ENCODE measurements at regions not wholly inside any gene's neighbourhood (a gene's known extent, or its start where the extent isn't known, plus 50 kb on each side); places are given as distances from the start of the nearest gene placed in this dataset.
A peak's percentile ranks its signal among the peaks of the same experiment; 100 is the strongest.

DNA sequence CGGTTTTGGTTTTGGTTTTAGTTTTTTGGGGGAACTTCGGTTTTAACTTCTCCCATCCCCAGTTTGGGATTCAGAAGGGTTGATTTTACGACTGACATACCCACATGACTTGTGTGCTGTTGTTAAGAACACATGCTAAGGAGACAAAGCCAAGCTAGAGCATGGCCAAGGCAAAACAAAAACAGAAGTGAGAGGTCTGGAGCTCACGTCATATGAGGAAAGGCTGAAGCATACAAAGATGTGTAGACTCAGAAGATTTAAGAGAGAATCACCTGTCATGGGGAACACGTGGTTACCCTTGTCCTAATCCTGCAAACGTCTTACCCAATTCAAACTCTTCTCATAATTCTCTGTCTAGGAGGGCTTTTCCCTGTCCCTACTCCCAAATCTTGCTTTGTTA lies 465.0 kb downstream of the FAM181B start:
- no peaks in the 10 kb centered on the region for H3K36me3 ChIP-seq (ENCODE audit: control insufficient read depth, insufficient read depth, low read length, severe bottlenecking)
- H3K27me3 ChIP-seq (replicated peaks; ENCODE audit: control insufficient read depth, insufficient read depth, low read length): no peaks in the 10 kb centered on the region
- H3K4me3 ChIP-seq (ENCODE audit: low read length): no peak overlapping the region
- peaks cover 4% of the 10 kb centered on the region for H3K9me3 ChIP-seq (ENCODE audit: control insufficient read depth, low read length)
- H3K4me1 ChIP-seq (ENCODE audit: control insufficient read depth, insufficient read depth, low read length): no peaks in the 10 kb centered on the region
- no peak for DNase-seq (ENCODE audit: low read depth)
- H3K9ac ChIP-seq (ENCODE audit: low read length): no peak overlapping the region

DNA sequence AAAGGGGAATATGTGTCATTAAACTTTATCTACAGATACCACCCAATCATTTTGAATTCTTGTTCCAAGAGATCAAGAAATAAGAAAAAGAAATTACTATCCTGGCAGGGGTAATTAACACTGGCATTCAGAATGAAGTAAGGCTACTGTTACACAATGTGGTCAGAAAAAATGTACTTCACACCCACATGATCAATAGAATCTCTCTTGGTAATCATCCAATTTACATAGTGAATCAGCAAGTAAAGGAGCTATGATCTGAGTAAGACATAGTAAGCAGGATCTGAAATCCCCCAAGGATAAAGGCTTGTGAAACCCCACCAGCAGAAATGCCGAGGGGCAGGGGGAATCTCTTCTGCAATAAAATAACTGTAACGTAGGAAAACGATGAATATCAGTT lies 466.5 kb downstream of the FAM181B start:
- H3K36me3 ChIP-seq (ENCODE audit: control insufficient read depth, insufficient read depth, low read length, severe bottlenecking): no peaks in the 10 kb centered on the region
- DNase-seq (ENCODE audit: low read depth): no peak
- H3K4me1 ChIP-seq (ENCODE audit: control insufficient read depth, insufficient read depth, low read length): no peaks in the 10 kb centered on the region
- H3K9me3 ChIP-seq (ENCODE audit: control insufficient read depth, low read length): peaks cover under 1% of the 10 kb centered on the region
- H3K27me3 ChIP-seq (replicated peaks; ENCODE audit: control insufficient read depth, insufficient read depth, low read length): no peaks in the 10 kb centered on the region
- H3K9ac ChIP-seq (ENCODE audit: low read length): no peak overlapping the region
- H3K4me3 ChIP-seq (ENCODE audit: low read length): no peak overlapping the region

DNA sequence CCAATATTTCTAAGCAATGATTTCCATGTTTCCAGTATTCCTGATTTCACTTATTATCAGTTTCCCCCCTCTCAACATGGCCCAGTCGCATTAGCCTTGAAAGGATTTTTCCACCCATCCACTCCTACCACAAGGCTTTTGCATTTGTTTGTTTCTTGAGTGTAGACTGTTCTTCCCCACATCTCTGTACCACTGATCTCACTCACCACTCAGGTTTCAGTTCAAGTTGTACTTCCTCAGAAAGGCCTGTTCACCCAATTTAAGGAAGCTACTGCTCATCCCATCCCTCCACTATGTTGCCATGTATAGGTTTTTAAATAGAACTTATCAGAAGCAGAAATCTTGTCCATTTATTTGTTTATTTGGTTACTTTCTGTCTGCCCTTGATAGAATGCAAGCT lies 472.3 kb downstream of the FAM181B start:
- Histone ChIP-seq H3K36me3 (ENCODE audit: control insufficient read depth, insufficient read depth, low read length, severe bottlenecking) (no peaks in the 10 kb centered on the region), H3K4me3 (ENCODE audit: low read length) (no peak overlapping the region), H3K4me1 (ENCODE audit: control insufficient read depth, insufficient read depth, low read length) (no peaks in the 10 kb centered on the region), H3K9ac (ENCODE audit: low read length) (no peak overlapping the region), H3K27me3 (replicated peaks; ENCODE audit: control insufficient read depth, insufficient read depth, low read length) (no peaks in the 10 kb centered on the region), H3K9me3 (ENCODE audit: control insufficient read depth, low read length) (no peaks in the 10 kb centered on the region)
- no peak for DNase-seq (ENCODE audit: low read depth)

DNA sequence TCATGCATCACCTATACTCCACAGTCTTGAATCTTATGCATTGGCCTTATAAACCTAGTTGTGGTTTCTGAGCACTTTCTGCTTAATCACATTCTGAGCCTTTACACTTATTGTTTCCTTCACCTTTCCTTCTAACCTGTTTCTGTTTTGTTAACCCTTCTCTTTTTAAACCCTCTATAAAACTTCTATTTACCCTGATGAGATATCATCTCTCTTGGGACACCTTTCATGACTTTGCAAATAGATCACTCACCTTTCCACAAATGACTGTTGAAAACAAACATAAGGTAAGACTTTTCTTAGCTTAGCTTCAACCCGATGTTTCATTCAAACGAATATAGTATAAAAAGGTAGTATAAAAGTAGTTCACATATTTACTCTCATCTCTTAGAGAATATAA lies 483.6 kb downstream of the FAM181B start:
- no peaks in the 10 kb centered on the region for H3K36me3 ChIP-seq (ENCODE audit: control insufficient read depth, insufficient read depth, low read length, severe bottlenecking)
- no peaks in the 10 kb centered on the region for H3K27me3 ChIP-seq (replicated peaks; ENCODE audit: control insufficient read depth, insufficient read depth, low read length)
- no peak overlapping the region for H3K9ac ChIP-seq (ENCODE audit: low read length)
- no peak overlapping the region for H3K4me3 ChIP-seq (ENCODE audit: low read length)
- peaks cover 2% of the 10 kb centered on the region for H3K9me3 ChIP-seq (ENCODE audit: control insufficient read depth, low read length)
- DNase-seq (ENCODE audit: low read depth): no peak
- no peaks in the 10 kb centered on the region for H3K4me1 ChIP-seq (ENCODE audit: control insufficient read depth, insufficient read depth, low read length)

DNA sequence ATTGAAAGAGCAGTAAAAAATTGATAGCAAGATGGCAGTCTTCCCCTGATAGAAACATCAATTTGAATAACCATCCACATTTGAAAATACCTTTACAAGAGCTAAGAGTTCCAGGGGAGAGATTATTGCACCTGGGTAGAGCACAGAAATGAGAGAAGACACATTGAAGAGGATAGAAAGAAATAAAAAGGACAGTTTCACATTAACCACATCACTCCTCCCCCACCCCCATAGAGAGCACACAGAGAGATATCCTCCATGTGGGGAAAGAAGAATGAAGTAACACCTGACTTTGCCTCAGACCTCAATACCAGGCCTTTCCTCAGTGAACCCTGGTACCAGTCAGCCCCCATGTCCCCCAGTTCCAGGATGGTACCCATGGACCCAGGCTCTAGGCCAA lies 486.7 kb downstream of the FAM181B start:
- Histone ChIP-seq H3K4me3 (ENCODE audit: low read length) (no peak overlapping the region), H3K9ac (ENCODE audit: low read length) (no peak overlapping the region), H3K27me3 (replicated peaks; ENCODE audit: control insufficient read depth, insufficient read depth, low read length) (no peaks in the 10 kb centered on the region), H3K9me3 (ENCODE audit: control insufficient read depth, low read length) (no peaks in the 10 kb centered on the region), H3K36me3 (ENCODE audit: control insufficient read depth, insufficient read depth, low read length, severe bottlenecking) (no peaks in the 10 kb centered on the region), H3K4me1 (ENCODE audit: control insufficient read depth, insufficient read depth, low read length) (no peaks in the 10 kb centered on the region)
- DNase-seq (ENCODE audit: low read depth): no peak

DNA sequence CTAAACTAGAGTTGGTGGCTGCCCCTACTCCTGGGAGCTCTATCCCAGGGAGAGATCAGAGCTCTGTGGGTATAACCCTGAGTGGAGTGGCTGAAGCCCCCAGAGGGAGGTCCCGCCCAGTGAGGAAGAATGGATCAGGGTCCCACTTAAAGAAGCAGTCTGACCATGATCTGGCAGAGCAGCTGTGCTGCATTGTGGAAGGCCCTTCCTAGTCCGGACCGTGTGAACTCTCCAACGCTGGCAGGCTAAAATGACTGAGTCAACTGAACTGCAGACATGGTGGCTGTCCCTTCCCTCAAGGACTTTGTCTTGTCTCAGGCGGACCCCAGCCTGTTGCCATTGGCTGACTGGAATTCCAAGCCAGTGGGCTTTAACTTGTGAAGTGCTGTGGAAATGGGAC lies 494.2 kb downstream of the FAM181B start:
- no peak overlapping the region for H3K9ac ChIP-seq (ENCODE audit: low read length)
- H3K4me1 ChIP-seq (ENCODE audit: control insufficient read depth, insufficient read depth, low read length): no peaks in the 10 kb centered on the region
- no peaks in the 10 kb centered on the region for H3K27me3 ChIP-seq (replicated peaks; ENCODE audit: control insufficient read depth, insufficient read depth, low read length)
- H3K9me3 ChIP-seq (ENCODE audit: control insufficient read depth, low read length): no peaks in the 10 kb centered on the region
- no peak overlapping the region for H3K4me3 ChIP-seq (ENCODE audit: low read length)
- DNase-seq (ENCODE audit: low read depth): no peak
- no peaks in the 10 kb centered on the region for H3K36me3 ChIP-seq (ENCODE audit: control insufficient read depth, insufficient read depth, low read length, severe bottlenecking)

DNA sequence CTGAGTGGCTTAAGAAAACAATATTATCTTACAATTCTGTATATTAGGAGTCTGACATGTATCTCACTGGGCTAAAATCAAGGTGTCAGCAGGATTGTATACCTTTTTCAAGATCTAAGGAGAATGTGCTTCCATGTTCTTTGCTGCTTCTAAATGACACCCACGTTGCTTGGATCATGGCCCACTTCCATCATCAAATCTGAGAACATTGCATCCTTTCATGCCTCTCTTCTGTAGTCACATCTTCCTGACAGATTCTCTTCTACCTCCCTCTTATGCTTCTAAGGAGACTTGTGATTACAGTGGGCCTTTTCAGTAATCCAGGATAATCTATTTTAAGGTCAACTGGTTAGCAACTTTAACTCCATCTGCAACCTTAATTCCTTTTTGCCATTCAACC lies 499.4 kb downstream of the FAM181B start:
- H3K27me3 ChIP-seq (replicated peaks; ENCODE audit: control insufficient read depth, insufficient read depth, low read length): no peaks in the 10 kb centered on the region
- H3K36me3 ChIP-seq (ENCODE audit: control insufficient read depth, insufficient read depth, low read length, severe bottlenecking): no peaks in the 10 kb centered on the region
- H3K4me1 ChIP-seq (ENCODE audit: control insufficient read depth, insufficient read depth, low read length): no peaks in the 10 kb centered on the region
- H3K9me3 ChIP-seq (ENCODE audit: control insufficient read depth, low read length): no peaks in the 10 kb centered on the region
- no peak overlapping the region for H3K4me3 ChIP-seq (ENCODE audit: low read length)
- no peak overlapping the region for H3K9ac ChIP-seq (ENCODE audit: low read length)
- no peak for DNase-seq (ENCODE audit: low read depth)

DNA sequence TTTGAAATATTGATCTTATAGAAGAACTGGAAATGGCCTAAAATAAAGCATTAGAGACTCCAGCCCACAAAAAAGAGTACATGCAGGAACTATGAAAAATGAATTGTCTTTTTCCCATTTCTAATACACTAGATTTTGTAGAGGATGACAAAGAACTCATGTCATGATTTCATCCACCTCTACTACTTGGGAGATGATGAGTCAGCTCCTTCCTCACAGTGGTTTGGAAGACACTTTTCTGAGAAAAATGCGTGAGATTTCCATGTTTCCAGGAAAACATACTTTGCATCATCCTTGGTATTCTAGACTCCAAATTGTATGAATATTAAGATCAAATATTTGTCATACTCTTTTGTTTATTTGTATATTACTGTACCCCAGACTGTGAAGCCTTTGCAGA lies 500.5 kb downstream of the FAM181B start:
- Histone ChIP-seq H3K4me1 (ENCODE audit: control insufficient read depth, insufficient read depth, low read length) (no peaks in the 10 kb centered on the region), H3K36me3 (ENCODE audit: control insufficient read depth, insufficient read depth, low read length, severe bottlenecking) (no peaks in the 10 kb centered on the region), H3K27me3 (replicated peaks; ENCODE audit: control insufficient read depth, insufficient read depth, low read length) (no peaks in the 10 kb centered on the region), H3K9me3 (ENCODE audit: control insufficient read depth, low read length) (no peaks in the 10 kb centered on the region), H3K4me3 (ENCODE audit: low read length) (no peak overlapping the region), H3K9ac (ENCODE audit: low read length) (no peak overlapping the region)
- no peak for DNase-seq (ENCODE audit: low read depth)

DNA sequence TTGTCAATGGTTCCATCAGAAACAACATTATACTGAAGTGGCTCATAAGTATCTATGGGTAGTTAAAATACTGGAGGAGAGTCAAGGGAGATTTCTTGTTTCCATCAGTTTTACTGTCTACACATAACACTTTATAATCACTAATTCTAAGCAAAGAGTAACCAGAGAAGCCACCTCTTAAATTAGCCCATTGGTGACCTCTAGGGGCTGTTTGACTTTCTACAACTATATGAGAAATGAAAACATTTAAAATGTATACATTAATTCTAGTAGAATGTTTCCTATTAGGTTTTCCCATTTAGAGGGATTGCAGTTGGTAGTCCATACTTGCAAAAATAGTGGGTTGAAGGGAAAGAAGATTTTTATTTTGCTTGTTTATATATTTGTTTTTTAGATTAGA lies 504.3 kb downstream of the FAM181B start:
- no peaks in the 10 kb centered on the region for H3K27me3 ChIP-seq (replicated peaks; ENCODE audit: control insufficient read depth, insufficient read depth, low read length)
- H3K9me3 ChIP-seq (ENCODE audit: control insufficient read depth, low read length): no peaks in the 10 kb centered on the region
- H3K36me3 ChIP-seq (ENCODE audit: control insufficient read depth, insufficient read depth, low read length, severe bottlenecking): no peaks in the 10 kb centered on the region
- H3K4me3 ChIP-seq (ENCODE audit: low read length): no peak overlapping the region
- H3K9ac ChIP-seq (ENCODE audit: low read length): no peak overlapping the region
- H3K4me1 ChIP-seq (ENCODE audit: control insufficient read depth, insufficient read depth, low read length): no peaks in the 10 kb centered on the region
- peak; percentile 1 for DNase-seq (ENCODE audit: low read depth)

DNA sequence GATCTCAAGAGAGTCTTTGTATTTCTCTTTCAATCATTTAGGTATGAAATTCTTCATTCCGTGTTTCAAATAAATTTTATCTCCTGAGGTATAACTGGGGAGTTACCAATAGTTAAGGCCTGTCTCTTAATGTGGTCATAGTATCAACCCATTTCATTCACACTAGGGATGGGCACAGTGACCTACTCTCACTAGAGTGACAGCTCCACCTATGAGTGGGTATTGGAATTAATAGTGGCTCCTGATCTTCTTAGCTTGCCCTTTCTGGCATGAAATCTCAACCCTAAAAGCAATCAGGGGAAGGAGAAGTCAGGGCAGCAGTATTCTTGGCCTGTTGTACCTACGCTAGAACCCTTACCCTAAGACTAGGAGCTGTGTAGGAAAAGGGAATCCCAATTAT lies 507.7 kb downstream of the FAM181B start:
- H3K4me1 ChIP-seq (ENCODE audit: control insufficient read depth, insufficient read depth, low read length): no peaks in the 10 kb centered on the region
- H3K27me3 ChIP-seq (replicated peaks; ENCODE audit: control insufficient read depth, insufficient read depth, low read length): no peaks in the 10 kb centered on the region
- no peak overlapping the region for H3K9ac ChIP-seq (ENCODE audit: low read length)
- no peak overlapping the region for H3K4me3 ChIP-seq (ENCODE audit: low read length)
- no peaks in the 10 kb centered on the region for H3K9me3 ChIP-seq (ENCODE audit: control insufficient read depth, low read length)
- DNase-seq (ENCODE audit: low read depth): no peak
- H3K36me3 ChIP-seq (ENCODE audit: control insufficient read depth, insufficient read depth, low read length, severe bottlenecking): no peaks in the 10 kb centered on the region

DNA sequence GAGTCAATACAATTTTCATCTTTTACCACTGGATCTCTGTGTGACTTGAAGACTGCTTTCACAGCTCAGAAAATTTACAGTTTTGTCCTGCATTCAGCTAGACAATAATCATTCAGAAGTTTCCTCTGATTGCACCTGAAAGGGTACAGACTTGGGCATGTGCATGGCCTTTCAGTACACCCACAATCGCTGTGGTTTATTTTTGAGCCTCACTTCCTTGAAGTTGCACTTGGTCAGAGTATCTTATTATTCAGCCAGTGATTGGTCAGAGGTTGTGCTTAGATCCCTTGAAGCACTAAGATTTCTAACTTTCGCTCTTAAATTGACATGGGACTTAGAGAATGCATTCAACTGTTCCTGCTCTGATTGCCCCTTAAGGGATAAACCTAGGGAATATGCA lies 508.2 kb downstream of the FAM181B start:
- H3K4me3 ChIP-seq (ENCODE audit: low read length): no peak overlapping the region
- no peak overlapping the region for H3K9ac ChIP-seq (ENCODE audit: low read length)
- H3K36me3 ChIP-seq (ENCODE audit: control insufficient read depth, insufficient read depth, low read length, severe bottlenecking): no peaks in the 10 kb centered on the region
- DNase-seq (ENCODE audit: low read depth): no peak
- no peaks in the 10 kb centered on the region for H3K27me3 ChIP-seq (replicated peaks; ENCODE audit: control insufficient read depth, insufficient read depth, low read length)
- no peaks in the 10 kb centered on the region for H3K9me3 ChIP-seq (ENCODE audit: control insufficient read depth, low read length)
- H3K4me1 ChIP-seq (ENCODE audit: control insufficient read depth, insufficient read depth, low read length): no peaks in the 10 kb centered on the region

DNA sequence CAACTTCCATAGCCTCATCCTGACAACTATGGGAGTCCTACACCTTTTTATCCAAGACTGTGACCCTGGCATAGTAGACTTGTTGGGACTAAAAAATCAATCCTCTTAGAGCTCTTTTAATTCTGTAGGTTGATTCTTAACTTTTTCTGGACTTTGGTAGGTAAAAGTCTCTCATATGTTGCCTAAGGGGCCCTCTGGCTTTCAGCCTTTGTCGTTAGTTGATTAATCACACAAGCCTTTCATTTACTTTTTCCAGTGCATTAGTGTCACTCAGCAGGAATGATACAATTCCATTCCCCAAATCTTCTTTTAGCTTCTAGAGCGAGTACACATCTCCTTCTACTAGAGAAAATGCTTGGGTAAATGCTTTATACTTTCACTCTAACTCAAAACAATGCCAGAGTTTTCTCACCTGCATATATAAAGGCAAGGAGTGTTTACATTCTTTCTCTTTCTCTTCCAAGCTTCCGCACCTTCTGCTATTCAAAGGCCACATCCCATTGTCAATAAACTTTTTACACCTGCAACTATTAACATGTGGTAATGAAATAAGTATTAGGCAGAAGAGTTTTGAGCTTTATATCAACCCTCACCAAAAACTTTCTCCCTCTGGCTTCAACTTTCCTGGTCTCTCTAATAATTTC lies 516.6 kb downstream of the FAM181B start:
- Histone ChIP-seq H3K4me3 (ENCODE audit: low read length) (no peak overlapping the region), H3K36me3 (ENCODE audit: control insufficient read depth, insufficient read depth, low read length, severe bottlenecking) (no peaks in the 10 kb centered on the region), H3K9ac (ENCODE audit: low read length) (no peak overlapping the region), H3K4me1 (ENCODE audit: control insufficient read depth, insufficient read depth, low read length) (no peaks in the 10 kb centered on the region), H3K9me3 (ENCODE audit: control insufficient read depth, low read length) (no peaks in the 10 kb centered on the region), H3K27me3 (replicated peaks; ENCODE audit: control insufficient read depth, insufficient read depth, low read length) (no peaks in the 10 kb centered on the region)
- no peak for DNase-seq (ENCODE audit: low read depth)

All from adipocyte (in vitro differentiated cells).